ENCODE measurements at regions not wholly inside any gene's neighbourhood (a gene's known extent, or its start where the extent isn't known, plus 50 kb on each side); places are given as distances from the start of the nearest gene placed in this dataset.
"Not testable (repeated sequence)": the region's sequence is repeated elsewhere in the genome, so short reads cannot be mapped to it uniquely, and the experiment has no call there.

DNA sequence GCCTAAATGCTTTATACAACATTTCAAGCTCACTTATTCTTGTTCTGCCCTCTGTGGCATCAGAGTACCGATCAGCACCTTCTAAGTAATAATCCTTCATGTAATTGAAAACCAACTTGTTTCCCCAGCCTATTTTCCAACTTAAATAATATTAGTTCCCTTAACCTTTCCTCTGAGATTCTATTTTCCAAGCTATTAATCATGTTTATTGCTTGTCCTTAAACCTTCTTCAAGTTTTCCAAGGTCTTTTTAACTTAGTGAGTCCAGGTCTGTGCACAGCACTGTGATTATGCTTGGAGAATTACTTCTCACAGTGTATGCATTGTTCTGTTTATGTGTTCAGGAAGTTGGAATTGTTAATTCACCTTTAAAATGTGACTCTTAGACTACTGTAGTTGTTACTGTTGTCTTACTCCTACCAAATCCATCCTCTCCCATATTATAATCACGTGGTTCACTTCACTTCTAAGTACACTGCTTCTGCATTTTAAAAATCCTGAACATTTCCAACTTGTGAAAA, 1039.3 kb upstream of the FOXG1 start:
- no peak for DNase-seq
- peaks cover 2% of the 10 kb centered on the region for H3K9me3 Mint-ChIP-seq (ENCODE audit: low read depth)
- no peak overlapping the region for H3K27ac Mint-ChIP-seq

GRCh38 chr14:27730204-27730603, 1036.4 kb upstream of the FOXG1 start:
- Mint-ChIP-seq H3K9me3 (ENCODE audit: low read depth) (peaks cover 5% of the 10 kb centered on the region), H3K4me1 (no peaks in the 10 kb centered on the region), H3K27me3 (no peaks in the 10 kb centered on the region), H3K27ac (no peak overlapping the region), H3K4me3 (no peak overlapping the region), H3K36me3 (no peaks in the 10 kb centered on the region)
- no peak for ATAC-seq
- CTCF ChIA-PET: no interaction called here
- no peak for DNase-seq

More for the DNA sequence above, 1039.3 kb upstream of the FOXG1 start:
- Mint-ChIP-seq H3K36me3 (no peaks in the 10 kb centered on the region), H3K4me3 (no peak overlapping the region), H3K4me1 (no peaks in the 10 kb centered on the region), H3K27me3 (no peaks in the 10 kb centered on the region)
- ATAC-seq: no peak
- CTCF ChIA-PET: no interaction called here

DNA sequence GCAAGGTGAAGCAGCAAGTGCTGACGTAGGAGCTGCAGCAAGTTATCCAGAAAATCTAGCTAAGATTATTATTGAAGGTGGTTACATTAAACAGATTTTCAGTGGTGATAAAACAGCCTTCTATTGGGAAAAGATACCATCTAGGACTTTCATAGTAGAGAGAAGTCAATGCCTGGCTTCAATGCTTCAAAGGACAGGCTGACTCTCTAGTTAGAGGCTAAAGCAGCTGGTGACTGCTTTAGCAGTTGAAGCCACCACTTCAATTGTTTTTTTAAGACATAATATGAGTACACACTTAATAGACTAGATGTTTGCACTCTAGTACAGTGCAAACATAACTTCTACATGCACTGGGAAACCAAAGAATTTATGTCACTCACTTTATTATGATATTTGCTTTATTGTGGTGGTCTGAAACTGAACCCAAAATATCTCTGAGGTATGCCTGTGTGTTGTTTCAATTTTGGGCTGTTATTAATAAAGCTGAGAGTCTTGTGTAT, 1026.9 kb upstream of the FOXG1 start:
- no peak for DNase-seq

DNA sequence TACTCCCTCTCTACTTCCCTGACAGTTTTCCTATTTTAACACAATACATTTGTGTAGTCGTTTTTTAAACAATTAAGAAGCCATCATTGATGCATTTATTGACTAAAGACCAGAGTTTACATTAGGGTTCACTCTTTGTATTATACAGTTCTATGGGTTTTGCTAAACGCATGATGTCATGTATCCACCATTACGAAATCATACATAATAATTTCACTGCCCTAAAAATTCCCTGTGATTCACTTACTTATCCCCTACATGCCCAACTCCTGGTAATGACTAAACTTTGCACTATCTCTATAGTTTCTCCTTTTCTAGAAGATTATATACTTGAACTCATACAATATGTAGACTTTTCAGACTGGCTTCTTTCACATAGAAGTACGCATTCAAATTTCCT, 1016.5 kb upstream of the FOXG1 start:
- Mint-ChIP-seq H3K4me3 (no peak overlapping the region), H3K27ac (no peak overlapping the region)
- CTCF ChIA-PET: no interaction called here

More for the DNA sequence above, 1026.9 kb upstream of the FOXG1 start:
- Mint-ChIP-seq H3K27ac (no peak overlapping the region), H3K4me3 (no peak overlapping the region), H3K4me1 (no peaks in the 10 kb centered on the region), H3K9me3 (ENCODE audit: low read depth) (peaks cover 17% of the 10 kb centered on the region), H3K27me3 (no peaks in the 10 kb centered on the region), H3K36me3 (no peaks in the 10 kb centered on the region)
- CTCF ChIA-PET: no interaction called here
- no peak for ATAC-seq

GRCh38 chr14:27757642-27758041, 1008.9 kb upstream of the FOXG1 start:
- H3K27me3 Mint-ChIP-seq, H3K27ac Mint-ChIP-seq, H3K4me3 Mint-ChIP-seq, DNase-seq, CTCF ChIA-PET, H3K36me3 Mint-ChIP-seq, H3K4me1 Mint-ChIP-seq, ATAC-seq: not testable (repeated sequence)
- H3K9me3 Mint-ChIP-seq (ENCODE audit: low read depth): peaks cover 11% of the 10 kb centered on the region

More for the DNA sequence above, 1016.5 kb upstream of the FOXG1 start:
- Mint-ChIP-seq H3K4me1 (no peaks in the 10 kb centered on the region), H3K27me3 (no peaks in the 10 kb centered on the region), H3K36me3 (no peaks in the 10 kb centered on the region), H3K9me3 (ENCODE audit: low read depth) (peaks cover 4% of the 10 kb centered on the region)
- DNase-seq (no peak), ATAC-seq (no peak)

- CTCF ChIA-PET, H3K27me3 Mint-ChIP-seq, H3K4me1 Mint-ChIP-seq, DNase-seq, H3K36me3 Mint-ChIP-seq, H3K27ac Mint-ChIP-seq, ATAC-seq, H3K4me3 Mint-ChIP-seq: not testable (repeated sequence)
- peaks cover 19% of the 10 kb centered on the region for H3K9me3 Mint-ChIP-seq (ENCODE audit: low read depth)
Measured at GRCh38 chr14:27760367-27760766, 1006.2 kb upstream of the FOXG1 start.

DNA sequence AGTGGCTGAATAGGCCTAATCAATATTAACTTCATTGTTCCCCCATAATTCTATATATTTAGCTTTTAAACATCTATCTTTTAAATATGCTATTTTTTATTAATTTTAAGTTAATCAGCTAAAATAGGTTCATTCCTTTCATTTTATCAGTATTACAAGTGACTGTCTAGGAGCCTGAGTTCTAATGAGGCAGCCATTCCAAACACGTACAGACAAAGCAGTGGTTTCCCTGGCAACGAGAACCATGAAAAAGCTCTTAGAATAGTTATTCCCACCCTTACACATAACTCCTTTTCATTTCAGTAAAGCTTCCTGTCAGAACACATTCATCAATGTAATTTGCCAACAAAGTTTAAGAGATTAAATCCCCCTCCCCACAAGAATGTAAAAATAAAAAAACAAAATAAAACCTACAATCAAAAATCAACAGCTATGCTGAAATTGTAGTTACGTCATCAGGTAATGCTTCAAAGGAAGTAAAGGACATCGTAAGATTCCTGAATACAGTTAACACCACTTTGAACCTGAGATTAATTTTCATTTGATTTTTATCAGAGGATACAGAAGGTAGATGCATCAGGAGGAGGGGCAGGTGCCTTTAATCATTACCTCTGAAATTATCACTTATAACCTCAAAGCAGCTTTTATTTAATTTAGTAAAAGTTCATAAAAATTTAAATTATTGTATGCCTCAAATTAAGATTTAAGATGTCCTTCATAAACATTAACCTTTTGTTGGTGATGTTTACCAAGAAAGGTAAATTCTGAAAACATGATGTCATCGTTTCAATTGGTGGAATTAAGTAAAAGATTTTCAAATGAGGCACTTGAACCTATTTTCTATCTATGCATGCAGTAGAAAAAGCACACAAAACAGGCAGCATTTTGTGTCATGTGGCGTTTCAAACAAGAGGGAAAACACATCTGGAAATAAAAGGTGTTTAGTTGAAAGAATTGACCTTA, 967.2 kb upstream of the FOXG1 start:
- peaks cover 18% of the 10 kb centered on the region for H3K9me3 Mint-ChIP-seq (ENCODE audit: low read depth)
- H3K36me3 Mint-ChIP-seq, H3K27ac Mint-ChIP-seq, H3K4me3 Mint-ChIP-seq, DNase-seq, CTCF ChIA-PET, H3K27me3 Mint-ChIP-seq, H3K4me1 Mint-ChIP-seq, ATAC-seq: not testable (repeated sequence)

DNA sequence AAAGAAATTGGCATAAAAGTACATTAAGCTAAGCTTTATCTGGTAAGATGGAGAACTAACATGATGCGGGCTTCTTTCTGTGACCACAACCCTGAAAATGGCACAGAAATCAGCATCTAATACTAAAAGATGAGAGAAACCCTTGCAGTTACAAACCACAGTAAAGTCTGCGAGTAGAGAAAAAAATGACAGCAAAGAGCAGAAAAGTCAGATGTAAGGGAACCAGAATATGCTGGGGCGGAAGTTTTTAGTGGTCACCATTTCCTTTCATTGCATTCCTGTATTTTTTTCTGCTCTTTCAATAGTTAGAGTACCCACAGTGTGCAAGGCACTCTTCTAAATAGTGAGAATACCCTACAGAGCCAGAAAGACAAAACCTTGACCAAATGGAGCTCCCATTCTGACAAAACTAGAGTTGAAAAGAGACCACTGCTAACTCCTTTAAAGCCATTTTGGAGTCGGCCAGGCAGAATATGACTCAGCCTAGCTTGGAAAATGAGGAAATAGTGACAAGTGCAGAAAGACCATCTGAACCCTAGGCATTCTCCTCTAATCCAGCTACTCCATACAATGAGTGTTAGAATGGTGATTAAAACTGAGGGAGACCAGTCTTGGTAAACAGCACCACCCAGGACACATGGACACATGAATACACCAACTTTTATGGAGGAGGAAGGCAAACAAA, 948.7 kb upstream of the FOXG1 start:
- H3K36me3 Mint-ChIP-seq; H3K27me3 Mint-ChIP-seq; DNase-seq; ATAC-seq; H3K4me1 Mint-ChIP-seq; H3K9me3 Mint-ChIP-seq (ENCODE audit: low read depth); H3K27ac Mint-ChIP-seq; CTCF ChIA-PET; H3K4me3 Mint-ChIP-seq: not testable (repeated sequence)

- H3K27me3 Mint-ChIP-seq; H3K36me3 Mint-ChIP-seq; H3K4me3 Mint-ChIP-seq; H3K4me1 Mint-ChIP-seq; H3K9me3 Mint-ChIP-seq (ENCODE audit: low read depth); ATAC-seq; CTCF ChIA-PET; DNase-seq; H3K27ac Mint-ChIP-seq: not testable (repeated sequence)
Measured at GRCh38 chr14:27826149-27826548, 940.4 kb upstream of the FOXG1 start.

DNA sequence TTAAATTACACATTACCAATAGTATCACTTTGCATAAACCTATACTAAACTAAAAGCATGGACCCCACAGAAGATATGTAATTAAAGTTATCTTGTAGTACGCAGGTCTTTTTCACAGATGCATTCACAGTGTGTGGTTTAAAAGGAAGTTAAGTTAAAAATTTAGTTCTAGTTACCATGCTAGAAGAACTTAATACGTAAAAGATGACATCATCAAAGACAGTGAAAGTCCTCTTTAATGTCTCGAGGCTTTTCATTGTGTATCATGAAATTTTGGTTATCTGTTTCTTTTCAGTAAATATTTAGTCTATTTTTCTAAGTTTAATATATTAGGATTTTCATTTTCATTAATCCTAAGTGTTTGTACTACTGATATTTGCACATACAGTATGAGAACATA, 934.6 kb upstream of the FOXG1 start:
- DNase-seq; H3K4me3 Mint-ChIP-seq; ATAC-seq; H3K36me3 Mint-ChIP-seq; H3K9me3 Mint-ChIP-seq (ENCODE audit: low read depth); H3K27ac Mint-ChIP-seq; CTCF ChIA-PET; H3K27me3 Mint-ChIP-seq; H3K4me1 Mint-ChIP-seq: not testable (repeated sequence)

DNA sequence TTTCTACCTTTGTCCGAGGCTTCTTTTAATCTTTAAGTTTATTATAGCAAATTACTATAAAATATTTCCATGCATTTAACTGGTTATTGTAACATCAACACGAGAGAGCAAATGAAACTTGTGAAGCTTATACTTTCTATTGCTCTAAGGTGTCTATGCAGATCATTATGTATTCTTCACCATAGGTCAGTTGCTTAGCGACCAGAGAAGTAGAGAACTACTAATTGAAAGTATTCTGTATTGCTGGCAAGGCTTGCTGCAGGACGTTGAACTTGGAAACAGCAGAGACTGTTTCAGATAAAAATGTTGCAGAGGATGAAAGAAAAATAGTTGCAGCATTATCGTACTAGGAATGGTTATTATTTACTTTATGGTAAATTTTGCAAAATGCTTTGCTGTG, 933.6 kb upstream of the FOXG1 start:
- DNase-seq, H3K27me3 Mint-ChIP-seq: not testable (repeated sequence)

GRCh38 chr14:27836386-27836785, 930.2 kb upstream of the FOXG1 start:
- ATAC-seq (no peak), DNase-seq (no peak)
- Mint-ChIP-seq H3K9me3 (ENCODE audit: low read depth) (peaks cover 6% of the 10 kb centered on the region), H3K4me1 (no peaks in the 10 kb centered on the region), H3K36me3 (no peaks in the 10 kb centered on the region), H3K27ac (no peak overlapping the region), H3K27me3 (no peaks in the 10 kb centered on the region), H3K4me3 (no peak overlapping the region)
- CTCF ChIA-PET: no interaction called here

More for the DNA sequence above, 933.6 kb upstream of the FOXG1 start:
- H3K27ac Mint-ChIP-seq; ATAC-seq; H3K4me3 Mint-ChIP-seq; CTCF ChIA-PET; H3K9me3 Mint-ChIP-seq (ENCODE audit: low read depth); H3K36me3 Mint-ChIP-seq; H3K4me1 Mint-ChIP-seq: not testable (repeated sequence)

DNA sequence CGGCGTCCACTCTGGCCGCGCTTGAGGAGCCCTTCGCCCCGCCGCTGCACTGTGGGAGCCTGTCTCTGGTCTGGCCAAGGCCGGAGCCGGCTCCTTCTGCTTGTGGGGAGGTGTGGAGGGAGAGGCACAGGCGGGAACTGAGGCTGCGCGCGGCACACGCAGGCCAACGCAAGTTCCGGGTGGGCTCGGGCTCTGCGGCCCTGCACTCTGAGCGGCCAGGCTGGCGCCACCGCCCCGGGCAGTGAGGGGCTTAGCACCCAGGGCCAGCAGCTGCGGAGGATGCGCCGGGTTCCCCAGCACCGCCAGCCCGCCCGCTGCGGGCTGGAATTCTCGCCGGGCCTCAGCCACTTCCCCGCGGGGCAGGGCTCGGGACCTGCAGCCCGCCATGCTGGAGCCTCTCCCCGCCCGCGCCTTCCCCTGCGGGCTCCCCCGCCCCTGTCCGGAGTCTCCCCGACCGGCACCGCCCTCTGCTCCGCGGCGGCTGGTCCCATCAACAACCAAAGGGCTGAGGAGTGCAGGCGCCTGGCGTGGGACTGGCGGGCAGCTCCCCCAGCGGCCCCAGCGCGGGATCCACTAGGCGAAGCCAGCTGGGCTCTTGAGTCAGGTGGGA, 921.2 kb upstream of the FOXG1 start:
- H3K27ac Mint-ChIP-seq: no peak overlapping the region
- CTCF ChIA-PET: no interaction called here
- no peaks in the 10 kb centered on the region for H3K36me3 Mint-ChIP-seq
- no peak overlapping the region for H3K4me3 Mint-ChIP-seq
- ATAC-seq (no peak), DNase-seq (no peak)
- H3K4me1 Mint-ChIP-seq: no peaks in the 10 kb centered on the region
- H3K9me3 Mint-ChIP-seq (ENCODE audit: low read depth): peaks cover 21% of the 10 kb centered on the region
- H3K27me3 Mint-ChIP-seq: no peaks in the 10 kb centered on the region
